ENCODE measurements at regions not wholly inside any gene's neighbourhood (a gene's known extent, or its start where the extent isn't known, plus 50 kb on each side); places are given as distances from the start of the nearest gene placed in this dataset.

GRCh38 chr3:169029674-169030285 is 633.7 kb downstream of the MECOM start:
- TF ChIP-seq CTCF (optimal IDR thresholded peaks at IDR 0.05 in 1 of 3, IDR thresholded peaks at IDR 0.05 in 1 of 3, conservative IDR thresholded peaks at IDR 0.05 in 1 of 3; ENCODE audit: extremely low read depth in 1 of 3, insufficient read depth in 2 of 3, low read length in 3 of 3): no peak
- TF ChIP-seq EZH2 (IDR thresholded peaks at IDR 0.05; ENCODE audit: low read length): no peak

Measured in keratinocyte (primary cell).